ENCODE measurements at regions not wholly inside any gene's neighbourhood (a gene's known extent, or its start where the extent isn't known, plus 50 kb on each side); places are given as distances from the start of the nearest gene placed in this dataset.

GRCh38 chr13:78852709-78853108, 193.8 kb upstream of the OBI1 start:
- FAIRE-seq, result no peak
- no peak overlapping the region for H3K4ac ChIP-seq (replicated peaks; ENCODE audit: insufficient read length, low read depth, low read length)
- no peak for TF ChIP-seq SUZ12 (IDR thresholded peaks at IDR 0.05; ENCODE audit: low read length)
- TF ChIP-seq MAFK (IDR thresholded peaks at IDR 0.05; ENCODE audit: low read depth, low read length), result no peak
- TF ChIP-seq CREB1 (IDR thresholded peaks at IDR 0.05), result no peak
- TF ChIP-seq EGR1 (IDR thresholded peaks at IDR 0.05; ENCODE audit: borderline replicate concordance, low read depth, low read length), result no peak
- TF ChIP-seq RFX5 (IDR thresholded peaks at IDR 0.05; ENCODE audit: borderline replicate concordance, low read depth, low read length), result no peak
- no peak for TF ChIP-seq JUND (IDR thresholded peaks at IDR 0.05; ENCODE audit: low read length)
- TF ChIP-seq, protein P1, sequence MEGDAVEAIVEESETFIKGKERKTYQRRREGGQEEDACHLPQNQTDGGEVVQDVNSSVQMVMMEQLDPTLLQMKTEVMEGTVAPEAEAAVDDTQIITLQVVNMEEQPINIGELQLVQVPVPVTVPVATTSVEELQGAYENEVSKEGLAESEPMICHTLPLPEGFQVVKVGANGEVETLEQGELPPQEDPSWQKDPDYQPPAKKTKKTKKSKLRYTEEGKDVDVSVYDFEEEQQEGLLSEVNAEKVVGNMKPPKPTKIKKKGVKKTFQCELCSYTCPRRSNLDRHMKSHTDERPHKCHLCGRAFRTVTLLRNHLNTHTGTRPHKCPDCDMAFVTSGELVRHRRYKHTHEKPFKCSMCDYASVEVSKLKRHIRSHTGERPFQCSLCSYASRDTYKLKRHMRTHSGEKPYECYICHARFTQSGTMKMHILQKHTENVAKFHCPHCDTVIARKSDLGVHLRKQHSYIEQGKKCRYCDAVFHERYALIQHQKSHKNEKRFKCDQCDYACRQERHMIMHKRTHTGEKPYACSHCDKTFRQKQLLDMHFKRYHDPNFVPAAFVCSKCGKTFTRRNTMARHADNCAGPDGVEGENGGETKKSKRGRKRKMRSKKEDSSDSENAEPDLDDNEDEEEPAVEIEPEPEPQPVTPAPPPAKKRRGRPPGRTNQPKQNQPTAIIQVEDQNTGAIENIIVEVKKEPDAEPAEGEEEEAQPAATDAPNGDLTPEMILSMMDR (IDR thresholded peaks at IDR 0.05; ENCODE audit: control extremely low read depth in 1 of 3, insufficient read depth in 1 of 3, low read depth in 1 of 3, low read length in 3 of 3), result no peak
- no peak for TF ChIP-seq NANOG (IDR thresholded peaks at IDR 0.05; ENCODE audit: insufficient read depth, low read depth, low read length, poor library complexity, severe bottlenecking)
- no peak for TF ChIP-seq TAF1 (IDR thresholded peaks at IDR 0.05; ENCODE audit: low read depth, low read length)
- no peak for TF ChIP-seq CEBPB (IDR thresholded peaks at IDR 0.05; ENCODE audit: low read depth, low read length)
- TF ChIP-seq, protein P2, sequence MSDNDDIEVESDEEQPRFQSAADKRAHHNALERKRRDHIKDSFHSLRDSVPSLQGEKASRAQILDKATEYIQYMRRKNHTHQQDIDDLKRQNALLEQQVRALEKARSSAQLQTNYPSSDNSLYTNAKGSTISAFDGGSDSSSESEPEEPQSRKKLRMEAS (IDR thresholded peaks at IDR 0.05), result no peak
- no peak for TF ChIP-seq E2F6 (IDR thresholded peaks at IDR 0.05)

More at GRCh38 chr13:78852709-78853108, 193.8 kb upstream of the OBI1 start:
- Histone ChIP-seq H3K27ac (ENCODE audit: low read depth, low read length) (no peak overlapping the region), H3K36me3 (ENCODE audit: control insufficient read depth in 2 of 4, insufficient read depth in 4 of 4, low read length in 3 of 4) (no peaks in the 10 kb centered on the region), H3K9me3 (ENCODE audit: insufficient read depth in 2 of 2, low read depth in 1 of 2, low read length in 1 of 2) (no peaks in the 10 kb centered on the region), H2BK12ac (ENCODE audit: low read depth, low read length) (no peak overlapping the region), H3K18ac (ENCODE audit: extremely low read depth, low read length) (no peak overlapping the region), H3K9ac (replicated peaks in 1 of 4; ENCODE audit: extremely low read depth in 1 of 4, low read depth in 3 of 4, low read length in 3 of 4) (no peak overlapping the region), H3K79me1 (ENCODE audit: low read depth, low read length) (no peaks in the 10 kb centered on the region), H3K27me3 (replicated peaks in 1 of 4; ENCODE audit: control insufficient read depth in 3 of 4, extremely low read depth in 1 of 4, insufficient read depth in 3 of 4, low read length in 3 of 4) (peaks cover 0 to 1% (median 0%) of the 10 kb centered on the region in 4 experiments; a peak in 1 of 7 replicates), H3K14ac (ENCODE audit: insufficient read length) (no peak overlapping the region), H2BK15ac (ENCODE audit: low read length) (no peak overlapping the region), H2AK5ac (ENCODE audit: low read depth, low read length) (no peak overlapping the region), H3K4me1 (replicated peaks in 1 of 4; ENCODE audit: control insufficient read depth in 3 of 4, insufficient read depth in 4 of 4, low read length in 3 of 4) (no peaks in the 10 kb centered on the region), H4K20me1 (replicated peaks in 1 of 2; ENCODE audit: control insufficient read depth in 1 of 2, insufficient read depth in 2 of 2, low read length in 2 of 2) (no peaks in the 10 kb centered on the region), H3K4me2 (ENCODE audit: insufficient read depth in 1 of 2, low read depth in 2 of 2, low read length in 2 of 2) (no peak overlapping the region), H2BK120ac (replicated peaks; ENCODE audit: low read depth, low read length) (no peak overlapping the region), H2BK5ac (ENCODE audit: low read depth, low read length) (no peak overlapping the region), H2AFZ (ENCODE audit: low read length) (no peak overlapping the region), H4K91ac (replicated peaks; ENCODE audit: insufficient read length, low read length) (no peak overlapping the region), H3K79me2 (ENCODE audit: control insufficient read depth in 1 of 2, insufficient read depth in 2 of 2, low read length in 2 of 2) (no peaks in the 10 kb centered on the region), H2BK20ac (ENCODE audit: low read length) (no peak overlapping the region), H3K23ac (ENCODE audit: insufficient read length) (no peak overlapping the region), H3K23me2 (ENCODE audit: low read depth, low read length) (no peaks in the 10 kb centered on the region), H3K4me3 (ENCODE audit: extremely low read depth in 1 of 4, insufficient read depth in 2 of 4, low read depth in 3 of 4, low read length in 4 of 4) (no peak overlapping the region), H3K56ac (replicated peaks; ENCODE audit: insufficient read length, low read depth, low read length) (no peak overlapping the region), H4K5ac (ENCODE audit: insufficient read length, low read depth, low read length) (no peak overlapping the region), H4K8ac (ENCODE audit: extremely low read depth, insufficient read depth, low read length) (no peak overlapping the region)
- ChIA-PET POLR2A (ENCODE audit: partially characterized antibody) (no interaction called here), CTCF (ENCODE audit: partially characterized antibody) (interaction anchor here (1.3 kb wide), 1 partner anchor 9 kb away, joined by 4 read pairs; no protein-coding TSS in a partner anchor)
- WGBS, 2 experiments (ENCODE audit: extremely low coverage in 1 of 2, insufficient coverage in 1 of 2, insufficient read length in 1 of 2, insufficient replicate concordance in 2 of 2, low coverage in 1 of 2, low lambda C conversion rate in 2 of 2, missing lambda C conversion rate in 1 of 2), result 92% methylated on average over 1 of the region's 1 CpG; no CpG with 5 or more reads in 1 of the 2 experiments
- DNase-seq (ENCODE audit: low read depth in 1 of 2, low spot score in 2 of 2), result no peak

Data from H1 (cell line).